ENCODE measurements at regions not wholly inside any gene's neighbourhood (a gene's known extent, or its start where the extent isn't known, plus 50 kb on each side); places are given as distances from the start of the nearest gene placed in this dataset.
"Not testable (repeated sequence)": the region's sequence is repeated elsewhere in the genome, so short reads cannot be mapped to it uniquely, and the experiment has no call there.

- Histone ChIP-seq H3K27me3 (ENCODE audit: control insufficient read depth, insufficient read depth, low read length) (no peaks in the 10 kb centered on the region), H3K4me1 (ENCODE audit: control insufficient read depth, insufficient read depth, low read length) (no peaks in the 10 kb centered on the region), H3K9me3 (ENCODE audit: control insufficient read depth, insufficient read depth, low read length) (no peaks in the 10 kb centered on the region), H3K4me3 (ENCODE audit: low read length) (no peak overlapping the region), H3K36me3 (ENCODE audit: control insufficient read depth, insufficient read depth, low read length) (no peaks in the 10 kb centered on the region), H3K27ac (ENCODE audit: low read length) (no peak overlapping the region)
- DNase-seq (ENCODE audit: low read depth, low spot score), result no peak
- no CpG with 5 or more reads among the region's 16 CpGs for WGBS (ENCODE audit: insufficient coverage, insufficient read length)
These were observed 160.2 kb downstream of the ADSS2 start for GRCh38 chr1:244291236-244292201.

- Histone ChIP-seq H3K4me1 (ENCODE audit: control insufficient read depth, insufficient read depth, low read length) (0 out of 2 replicates have a peak, but pooled peaks cover 1% of the 10 kb centered on the region), H3K36me3 (ENCODE audit: control insufficient read depth, insufficient read depth, low read length) (no peaks in the 10 kb centered on the region), H3K27me3 (ENCODE audit: control insufficient read depth, insufficient read depth, low read length) (no peaks in the 10 kb centered on the region), H3K4me3 (ENCODE audit: low read length) (no peak overlapping the region), H3K9me3 (ENCODE audit: control insufficient read depth, insufficient read depth, low read length) (no peaks in the 10 kb centered on the region), H3K27ac (ENCODE audit: low read length) (no peak overlapping the region)
- DNase-seq (ENCODE audit: low read depth, low spot score), result no peak
- no CpG with 5 or more reads among the region's 7 CpGs for WGBS (ENCODE audit: insufficient coverage, insufficient read length)
These were observed 157.0 kb downstream of the ADSS2 start for GRCh38 chr1:244294599-244295224.

GRCh38 chr1:244296003-244296402 lies 155.7 kb downstream of the ADSS2 start:
- H3K27ac ChIP-seq (ENCODE audit: low read length), result no peak overlapping the region
- H3K36me3 ChIP-seq (ENCODE audit: control insufficient read depth, insufficient read depth, low read length), result no peaks in the 10 kb centered on the region
- no peak overlapping the region for H3K4me3 ChIP-seq (ENCODE audit: low read length)
- no peaks in the 10 kb centered on the region for H3K27me3 ChIP-seq (ENCODE audit: control insufficient read depth, insufficient read depth, low read length)
- 0 out of 2 replicates have a peak, but pooled peaks cover 1% of the 10 kb centered on the region for H3K4me1 ChIP-seq (ENCODE audit: control insufficient read depth, insufficient read depth, low read length)
- no CpG with 5 or more reads among the region's 8 CpGs for WGBS (ENCODE audit: insufficient coverage, insufficient read length)
- DNase-seq (ENCODE audit: low read depth, low spot score), result no peak
- H3K9me3 ChIP-seq (ENCODE audit: control insufficient read depth, insufficient read depth, low read length), result no peaks in the 10 kb centered on the region

GRCh38 chr1:244296447-244296846 lies 155.3 kb downstream of the ADSS2 start:
- no peak overlapping the region for H3K27ac ChIP-seq (ENCODE audit: low read length)
- no peaks in the 10 kb centered on the region for H3K27me3 ChIP-seq (ENCODE audit: control insufficient read depth, insufficient read depth, low read length)
- no CpG with 5 or more reads among the region's 6 CpGs for WGBS (ENCODE audit: insufficient coverage, insufficient read length)
- no peaks in the 10 kb centered on the region for H3K9me3 ChIP-seq (ENCODE audit: control insufficient read depth, insufficient read depth, low read length)
- DNase-seq (ENCODE audit: low read depth, low spot score), result no peak
- H3K36me3 ChIP-seq (ENCODE audit: control insufficient read depth, insufficient read depth, low read length), result no peaks in the 10 kb centered on the region
- no peak overlapping the region for H3K4me3 ChIP-seq (ENCODE audit: low read length)
- H3K4me1 ChIP-seq (ENCODE audit: control insufficient read depth, insufficient read depth, low read length), result 0 out of 2 replicates have a peak, but pooled peaks cover 1% of the 10 kb centered on the region

GRCh38 chr1:244297087-244297486 lies 154.6 kb downstream of the ADSS2 start:
- no peaks in the 10 kb centered on the region for H3K36me3 ChIP-seq (ENCODE audit: control insufficient read depth, insufficient read depth, low read length)
- H3K9me3 ChIP-seq (ENCODE audit: control insufficient read depth, insufficient read depth, low read length), result no peaks in the 10 kb centered on the region
- no peak for DNase-seq (ENCODE audit: low read depth, low spot score)
- 0 out of 2 replicates have a peak, but pooled peaks cover 1% of the 10 kb centered on the region for H3K4me1 ChIP-seq (ENCODE audit: control insufficient read depth, insufficient read depth, low read length)
- H3K4me3 ChIP-seq (ENCODE audit: low read length), result no peak overlapping the region
- H3K27me3 ChIP-seq (ENCODE audit: control insufficient read depth, insufficient read depth, low read length), result no peaks in the 10 kb centered on the region
- no peak overlapping the region for H3K27ac ChIP-seq (ENCODE audit: low read length)
- 100% methylated on average over 1 of the region's 3 CpGs for WGBS (ENCODE audit: insufficient coverage, insufficient read length)

DNA sequence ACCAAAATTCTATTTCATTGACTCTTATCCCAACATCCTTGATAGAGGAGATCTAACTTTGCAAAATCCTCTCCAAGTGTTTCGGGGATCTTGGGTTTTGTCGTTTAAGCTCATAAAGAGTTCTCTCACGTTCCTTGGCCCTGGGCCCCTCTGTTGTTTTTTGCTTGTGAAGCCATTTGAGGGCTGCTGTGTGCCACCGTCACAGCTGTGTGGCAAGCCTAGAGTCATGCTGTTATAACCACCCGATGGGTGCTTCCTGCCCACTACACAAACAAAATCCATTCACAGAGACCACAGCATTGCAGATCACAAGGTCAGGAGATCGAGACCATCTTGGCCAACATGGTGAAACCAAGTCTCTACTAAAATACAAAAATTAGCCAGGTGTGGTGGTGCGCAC lies 154.1 kb downstream of the ADSS2 start:
- Histone ChIP-seq H3K9me3 (ENCODE audit: control insufficient read depth, insufficient read depth, low read length) (no peaks in the 10 kb centered on the region), H3K4me3 (ENCODE audit: low read length) (no peak overlapping the region), H3K4me1 (ENCODE audit: control insufficient read depth, insufficient read depth, low read length) (0 out of 2 replicates have a peak, but pooled peaks cover 1% of the 10 kb centered on the region), H3K27ac (ENCODE audit: low read length) (no peak overlapping the region), H3K27me3 (ENCODE audit: control insufficient read depth, insufficient read depth, low read length) (no peaks in the 10 kb centered on the region), H3K36me3 (ENCODE audit: control insufficient read depth, insufficient read depth, low read length) (no peaks in the 10 kb centered on the region)
- no CpG with 5 or more reads among the region's 7 CpGs for WGBS (ENCODE audit: insufficient coverage, insufficient read length)
- DNase-seq (ENCODE audit: low read depth, low spot score), result no peak

- H3K27me3 ChIP-seq (ENCODE audit: control insufficient read depth, insufficient read depth, low read length); H3K36me3 ChIP-seq (ENCODE audit: control insufficient read depth, insufficient read depth, low read length); DNase-seq (ENCODE audit: low read depth, low spot score); H3K9me3 ChIP-seq (ENCODE audit: control insufficient read depth, insufficient read depth, low read length); H3K4me3 ChIP-seq (ENCODE audit: low read length); H3K4me1 ChIP-seq (ENCODE audit: control insufficient read depth, insufficient read depth, low read length); H3K27ac ChIP-seq (ENCODE audit: low read length): not testable (repeated sequence)
- WGBS (ENCODE audit: insufficient coverage, insufficient read length), result no CpG with 5 or more reads among the region's 12 CpGs
These were observed 151.7 kb downstream of the ADSS2 start for GRCh38 chr1:244300029-244300375.

GRCh38 chr1:244301595-244302130 lies 150.0 kb downstream of the ADSS2 start:
- H3K27me3 ChIP-seq (ENCODE audit: control insufficient read depth, insufficient read depth, low read length), result no peaks in the 10 kb centered on the region
- 0 out of 2 replicates have a peak, but pooled peaks cover 1% of the 10 kb centered on the region for H3K9me3 ChIP-seq (ENCODE audit: control insufficient read depth, insufficient read depth, low read length)
- no peak overlapping the region for H3K4me3 ChIP-seq (ENCODE audit: low read length)
- H3K4me1 ChIP-seq (ENCODE audit: control insufficient read depth, insufficient read depth, low read length), result 0 out of 2 replicates have a peak, but pooled peaks cover 1% of the 10 kb centered on the region
- DNase-seq (ENCODE audit: low read depth, low spot score), result no peak
- WGBS (ENCODE audit: insufficient coverage, insufficient read length), result no CpG with 5 or more reads among the region's 5 CpGs
- no peaks in the 10 kb centered on the region for H3K36me3 ChIP-seq (ENCODE audit: control insufficient read depth, insufficient read depth, low read length)
- no peak overlapping the region for H3K27ac ChIP-seq (ENCODE audit: low read length)

DNA sequence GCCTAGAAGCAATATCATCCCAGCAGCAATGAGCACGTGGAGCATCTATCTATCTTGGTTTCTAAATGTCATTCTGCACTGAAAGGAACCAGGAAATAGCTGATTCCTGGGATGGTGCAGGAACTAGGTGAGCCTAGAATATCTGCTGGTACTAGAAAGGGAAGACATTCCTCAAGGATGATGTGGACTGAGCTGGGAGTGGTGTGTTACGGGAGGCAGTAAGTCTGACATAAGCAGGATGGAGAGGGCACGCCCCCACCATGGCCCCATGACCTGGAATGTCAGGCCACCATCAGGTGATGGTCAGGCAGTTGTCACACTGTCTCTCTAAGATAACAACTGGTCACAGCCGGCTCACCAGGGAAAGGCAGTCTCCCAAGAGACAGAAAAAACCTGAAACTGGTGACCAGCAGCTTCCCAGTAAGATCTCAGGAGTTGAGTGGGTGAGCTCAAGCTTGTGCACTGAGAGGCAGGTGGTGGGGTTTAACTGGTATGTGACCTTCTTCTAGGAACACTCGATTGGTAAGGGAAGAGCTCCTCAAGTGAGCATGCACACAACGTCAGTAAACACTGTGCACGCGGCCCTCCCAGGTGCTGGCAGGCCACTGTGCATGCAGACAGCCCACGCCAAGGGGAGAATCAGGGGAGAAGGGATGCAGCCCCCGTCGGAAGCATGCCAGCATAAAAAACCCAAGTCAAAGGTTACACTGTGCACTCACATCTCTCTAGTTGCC lies 148.7 kb downstream of the ADSS2 start:
- Histone ChIP-seq H3K4me1 (ENCODE audit: control insufficient read depth, insufficient read depth, low read length) (0 out of 2 replicates have a peak, but pooled peaks cover 1% of the 10 kb centered on the region), H3K27me3 (ENCODE audit: control insufficient read depth, insufficient read depth, low read length) (no peaks in the 10 kb centered on the region), H3K4me3 (ENCODE audit: low read length) (no peak overlapping the region), H3K9me3 (ENCODE audit: control insufficient read depth, insufficient read depth, low read length) (0 out of 2 replicates have a peak, but pooled peaks cover 1% of the 10 kb centered on the region), H3K27ac (ENCODE audit: low read length) (no peak overlapping the region), H3K36me3 (ENCODE audit: control insufficient read depth, insufficient read depth, low read length) (no peaks in the 10 kb centered on the region)
- no CpG with 5 or more reads among the region's 11 CpGs for WGBS (ENCODE audit: insufficient coverage, insufficient read length)
- DNase-seq (ENCODE audit: low read depth, low spot score), result no peak

- no CpG with 5 or more reads among the region's 5 CpGs for WGBS (ENCODE audit: insufficient coverage, insufficient read length)
- no peak overlapping the region for H3K4me3 ChIP-seq (ENCODE audit: low read length)
- DNase-seq (ENCODE audit: low read depth, low spot score), result no peak
- H3K27me3 ChIP-seq (ENCODE audit: control insufficient read depth, insufficient read depth, low read length), result peaks cover 2% of the 10 kb centered on the region; the same call in 1 of the 2 replicates
- H3K9me3 ChIP-seq (ENCODE audit: control insufficient read depth, insufficient read depth, low read length), result 0 out of 2 replicates have a peak, but pooled peaks cover 1% of the 10 kb centered on the region
- 0 out of 2 replicates have a peak, but pooled peaks cover 1% of the 10 kb centered on the region for H3K4me1 ChIP-seq (ENCODE audit: control insufficient read depth, insufficient read depth, low read length)
- H3K27ac ChIP-seq (ENCODE audit: low read length), result no peak overlapping the region
- no peaks in the 10 kb centered on the region for H3K36me3 ChIP-seq (ENCODE audit: control insufficient read depth, insufficient read depth, low read length)
These were observed 148.1 kb downstream of the ADSS2 start for GRCh38 chr1:244303610-244303969.

All from iPS DF 6.9 (cell line).